K562 (cell line): ENCODE measurements at regions not wholly inside any gene's neighbourhood (a gene's known extent, or its start where the extent isn't known, plus 50 kb on each side); places are given as distances from the start of the nearest gene placed in this dataset.

Experiments used
- ATAC-seq: fragments of 200-7000 bp; cut with Tn5 transposase; 3 replicates; pipeline ENCODE4 v1.9.1; 2020; ENCODE audit warnings: moderate library complexity
- BruUV-seq: library from RNA; stranded (reverse); fragments of 400-500 nt; replicated peaks from 2 replicates; lab custom pipeline; 2021; lab: Mats Ljungman, UMichigan
- CTCF ChIA-PET: fragments of 300-600 bp; formaldehyde crosslinking; extraction: SDS; loops from one replicate; lab custom pipeline; 2021; ENCODE audit warnings: low intra/inter-chr PET ratio; lab: Yijun Ruan, JAX
- POLR2A ChIA-PET: fragments of 300-600, 350-650 bp; sonication (Branson Sonifier 250); formaldehyde crosslinking; extraction: SDS; loops from one replicate; lab custom pipeline; 2021; ENCODE audit warnings: antibody characterized with exemption, inconsistent platforms; lab: Yijun Ruan, JAX
- DNase-seq, 4 experiments: peaks; one replicate each; pipeline versions ENCODE4 v3.0.0 to v3.0.0-alpha.2; 2011 to 2018; ENCODE audit warnings: low spot score in 3 of 4, mixed read lengths in 3 of 4; ENCODE audit errors: extremely low read depth in 1 of 4
- FAIRE-seq: peaks from 2 replicates; lab custom pipeline; 2011; peaks lifted over from hg19 to GRCh38; lab: Jason Lieb, UNC
- H2AFZ ChIP-seq: 2 replicates; pipeline ENCODE4 v1.6.0; 2011; ENCODE audit warnings: low read depth, low read length, control low read depth, inconsistent platforms
- H3K27ac ChIP-seq: fragments of 200-600 bp; 3 replicates; pipeline ENCODE4 v1.8.0; 2011; ENCODE audit warnings: low read depth, mild to moderate bottlenecking, control low read depth, inconsistent platforms, low read length, moderate library complexity, mixed read lengths; ENCODE audit errors: extremely low read depth
- H3K27me3 ChIP-seq, 2 experiments: fragments of 300-600 bp in 1 of 2; 2 replicates in 1 of 2; 3 replicates in 1 of 2; pipeline versions ENCODE4 v1.6.0 to v1.8.0; 2011; ENCODE audit warnings: inconsistent platforms in 2 of 2, low read length in 2 of 2, mild to moderate bottlenecking in 1 of 2, mixed read lengths in 1 of 2, moderate library complexity in 1 of 2; ENCODE audit not compliant: control insufficient read depth in 2 of 2, insufficient read depth in 2 of 2
- H3K36me3 ChIP-seq: fragments of 300-600 bp; 3 replicates; pipeline ENCODE4 v1.8.0; 2011; ENCODE audit warnings: mild to moderate bottlenecking, low read length, inconsistent platforms; ENCODE audit not compliant: control insufficient read depth, insufficient read depth
- H3K4me1 ChIP-seq, 2 experiments: fragments of 200-600 bp in 1 of 2; replicated peaks in 1 of 2; 2 replicates in 1 of 2; 3 replicates in 1 of 2; pipeline versions ENCODE4 v1.5.1 to v1.8.0; 2011; ENCODE audit warnings: inconsistent platforms in 2 of 2, low read length in 2 of 2, mild to moderate bottlenecking in 1 of 2, mixed read lengths in 1 of 2, moderate library complexity in 1 of 2; ENCODE audit not compliant: control insufficient read depth in 2 of 2, insufficient read depth in 2 of 2
- H3K4me2 ChIP-seq: 2 replicates; pipeline ENCODE4 v1.6.1; 2011; ENCODE audit warnings: low read length, control low read depth, inconsistent platforms, mixed read lengths; ENCODE audit not compliant: insufficient read depth
- H3K4me3 ChIP-seq: fragments of 200-600 bp; sonication (generic), shearing (Covaris generic); 2 replicates; pipeline ENCODE4 v1.5.1; 2016; ENCODE audit warnings: control low read depth, inconsistent platforms
- H3K79me2 ChIP-seq: fragments of 200-600 bp; 3 replicates; pipeline ENCODE4 v1.8.0; 2011; ENCODE audit warnings: low read length, inconsistent platforms; ENCODE audit not compliant: control insufficient read depth, insufficient read depth
- H3K9ac ChIP-seq, 2 experiments: 2 replicates each; pipeline versions ENCODE4 v1.6.0 to v1.6.1; 2011; ENCODE audit warnings: low read depth in 2 of 2, low read length in 2 of 2, control low read depth in 1 of 2, inconsistent platforms in 1 of 2, mild to moderate bottlenecking in 1 of 2, mixed read lengths in 1 of 2; ENCODE audit not compliant: insufficient read depth in 1 of 2
- H3K9me1 ChIP-seq: one replicate; pipeline ENCODE4 v1.6.0; 2011; ENCODE audit warnings: inconsistent platforms, mild to moderate bottlenecking, low read length, moderate library complexity; ENCODE audit not compliant: control insufficient read depth, insufficient read depth
- H3K9me3 ChIP-seq: replicated peaks from 2 replicates; pipeline ENCODE4 v1.5.1; 2011; ENCODE audit warnings: low read depth, low read length, inconsistent platforms; ENCODE audit not compliant: control insufficient read depth, insufficient read depth
- H4K20me1 ChIP-seq: replicated peaks from 2 replicates; pipeline ENCODE4 v1.6.1; 2011; ENCODE audit warnings: low read length, inconsistent platforms, mixed read lengths; ENCODE audit not compliant: control insufficient read depth, insufficient read depth
- BCL6 ChIP-seq: fragments of 250-450 bp; sonication (Bioruptor Pico); IDR thresholded peaks from 2 replicates; pipeline ENCODE4 v1.4.0; 2020
- BCOR ChIP-seq: fragments of 450-650 bp; IDR thresholded peaks from 2 replicates; pipeline ENCODE4 v1.6.1; 2016
- DACH1 ChIP-seq: fragments of 450-650 bp; IDR thresholded peaks from 2 replicates; pipeline ENCODE4 v1.6.1; 2018; ENCODE audit not compliant: partially characterized antibody
- FOXK2 ChIP-seq, 2 experiments: fragments of 450-650 bp; IDR thresholded peaks in 1 of 2; conservative IDR thresholded peaks in 1 of 2; 2 replicates each; pipeline ENCODE4 v1.6.1; 2016; ENCODE audit warnings: low read depth in 2 of 2, mild to moderate bottlenecking in 1 of 2
- HNRNPL ChIP-seq: fragments of 200-400 bp; formaldehyde crosslinking; IDR thresholded peaks from 2 replicates; pipeline ENCODE4 v1.6.1; 2017; ENCODE audit warnings: low read depth, mild to moderate bottlenecking, low read length
- JUND ChIP-seq, 2 experiments: IDR thresholded peaks; 2 replicates in 1 of 2; 3 replicates in 1 of 2; pipeline ENCODE4 v1.6.1; 2011; ENCODE audit warnings: borderline replicate concordance in 2 of 2, low read depth in 2 of 2, low read length in 2 of 2, improper control_type of control experiment in 1 of 2, missing biosample characterization in 1 of 2, missing genetic modification characterization in 1 of 2, missing genetic modification reagents in 1 of 2
- RBM17 ChIP-seq: fragments of 200-400 bp; formaldehyde crosslinking; IDR thresholded peaks from 2 replicates; pipeline ENCODE4 v1.6.1; 2017; ENCODE audit warnings: low read depth, mild to moderate bottlenecking, low read length, borderline replicate concordance
- SAFB2 ChIP-seq: fragments of 200-400 bp; formaldehyde crosslinking; IDR thresholded peaks from 2 replicates; pipeline ENCODE4 v1.6.1; 2018; ENCODE audit warnings: borderline replicate concordance, low read length, low read depth, moderate library complexity; ENCODE audit not compliant: severe bottlenecking
- SMAD1 ChIP-seq: fragments of 150-350 bp; IDR thresholded peaks from 2 replicates; pipeline ENCODE4 v1.6.1; 2014; ENCODE audit warnings: low read length, low read depth; ENCODE audit not compliant: partially characterized antibody
- SMAD2 ChIP-seq: fragments of 150-350 bp; IDR thresholded peaks from 2 replicates; pipeline ENCODE4 v1.6.1; 2014; ENCODE audit warnings: low read depth, mild to moderate bottlenecking, low read length
- TRIM25 ChIP-seq: fragments of 450-650 bp; IDR thresholded peaks from 2 replicates; pipeline ENCODE4 v1.7.0; 2016; ENCODE audit warnings: borderline replicate concordance
- ZNF12 ChIP-seq: sonication (generic); formaldehyde crosslinking; IDR thresholded peaks from 2 replicates; pipeline ENCODE4 v1.4.0; 2020; ENCODE audit warnings: mild to moderate bottlenecking, missing genetic modification reagents
- ZNF133 ChIP-seq: fragments of 250-450 bp; sonication (Bioruptor Pico); IDR thresholded peaks from 2 replicates; pipeline ENCODE4 v1.4.0; 2020; ENCODE audit warnings: mild to moderate bottlenecking
- ZNF444 ChIP-seq: fragments of 250-450 bp; sonication (Bioruptor Pico); IDR thresholded peaks from 2 replicates; pipeline ENCODE4 v1.4.0; 2020; ENCODE audit warnings: mild to moderate bottlenecking, moderate library complexity
- WGBS: fragments of 100-300 bp; shearing (Covaris generic); methylation state at CpG from one replicate; pipeline ENCODE4 v1.1.6; 2016; ENCODE audit warnings: low coverage, mixed read lengths; ENCODE audit not compliant: insufficient coverage; ENCODE audit errors: missing lambda C conversion rate; 5-methylcytosine and 5-hydroxymethylcytosine counted together
- in situ Hi-C: fragments of 300-500 bp; cut with MboI; formaldehyde crosslinking; loops from 4 replicates; pipeline ENCODE4 v1.15.0; 2018; ENCODE audit warnings: inconsistent platforms, mixed read lengths
- intact Hi-C: fragments of 100-400 bp; cut with micrococcal nuclease; formaldehyde crosslinking; loops from 2 replicates; pipeline ENCODE4 v1.14.2; 2022
- TF ChIP-seq, protein P1 (sequence below), 2 experiments: fragments of 450-650 bp in 1 of 2; sonication (generic) in 1 of 2; formaldehyde crosslinking; conservative IDR thresholded peaks; 2 replicates each; pipeline versions ENCODE4 v1.4.0 to v1.8.1; 2020 to 2022; ENCODE audit warnings: mild to moderate bottlenecking in 1 of 2, missing genetic modification reagents in 1 of 2

GRCh38 chr9:65432051-65432450, 147.0 kb upstream of the FOXD4L5 start:
- H3K27me3 ChIP-seq, result no peaks in the 10 kb centered on the region; a peak in 1 of 5 replicates
- no peaks in the 10 kb centered on the region for H3K79me2 ChIP-seq
- ChIA-PET CTCF (no interaction called here), POLR2A (no interaction called here)
- no peaks in the 10 kb centered on the region for H3K9me3 ChIP-seq
- H2AFZ ChIP-seq, result no peak overlapping the region
- BruUV-seq, result no TSS peak
- H3K27ac ChIP-seq, result no peak overlapping the region
- no peak overlapping the region for H3K4me3 ChIP-seq
- DNase-seq (no peak), FAIRE-seq (no peak), ATAC-seq (no peak)
- no peak for TF ChIP-seq BCOR
- no peak for TF ChIP-seq RBM17
- no peak for TF ChIP-seq DACH1
- TF ChIP-seq SMAD1, result no peak
- TF ChIP-seq SMAD2, result no peak
- no peak for TF ChIP-seq SAFB2
- TF ChIP-seq JUND (IDR thresholded peaks at IDR 0.05; ENCODE audit: borderline replicate concordance, low read depth, low read length), result no peak
- TF ChIP-seq JUND (tag; IDR thresholded peaks at IDR 0.05; ENCODE audit: borderline replicate concordance, low read depth, low read length), result no peak
- no peak for TF ChIP-seq HNRNPL
- no peak for TF ChIP-seq ZNF133 (CRISPR knock-in tag)
- TF ChIP-seq BCL6 (CRISPR knock-in tag), result no peak
- no peak for TF ChIP-seq ZNF12 (CRISPR knock-in tag)
- TF ChIP-seq TRIM25, result no peak
- TF ChIP-seq FOXK2 (conservative IDR thresholded peaks at IDR 0.05 in 1 of 2, IDR thresholded peaks at IDR 0.05 in 1 of 2; ENCODE audit: low read depth in 2 of 2), result no peak
- TF ChIP-seq, protein P1, sequence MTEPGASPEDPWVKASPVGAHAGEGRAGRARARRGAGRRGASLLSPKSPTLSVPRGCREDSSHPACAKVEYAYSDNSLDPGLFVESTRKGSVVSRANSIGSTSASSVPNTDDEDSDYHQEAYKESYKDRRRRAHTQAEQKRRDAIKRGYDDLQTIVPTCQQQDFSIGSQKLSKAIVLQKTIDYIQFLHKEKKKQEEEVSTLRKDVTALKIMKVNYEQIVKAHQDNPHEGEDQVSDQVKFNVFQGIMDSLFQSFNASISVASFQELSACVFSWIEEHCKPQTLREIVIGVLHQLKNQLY (CRISPR knock-in tag; conservative IDR thresholded peaks at IDR 0.05), result no peak
- TF ChIP-seq ZNF444, result no peak
- intact Hi-C loops (no loop called here), in situ Hi-C loops (no loop called here)
- H3K4me1 ChIP-seq, result no peaks in the 10 kb centered on the region; a peak in 1 of 5 replicates
- WGBS, result 14% methylated on average over 2 of the region's 2 CpGs
- no peaks in the 10 kb centered on the region for H3K36me3 ChIP-seq
- no peak overlapping the region for H3K4me2 ChIP-seq
- H3K9ac ChIP-seq, result no peak overlapping the region
- H3K9me1 ChIP-seq, result no peaks in the 10 kb centered on the region
- no peaks in the 10 kb centered on the region for H4K20me1 ChIP-seq
